ENCODE measurements at regions not wholly inside any gene's neighbourhood (a gene's known extent, or its start where the extent isn't known, plus 50 kb on each side); places are given as distances from the start of the nearest gene placed in this dataset.

DNA sequence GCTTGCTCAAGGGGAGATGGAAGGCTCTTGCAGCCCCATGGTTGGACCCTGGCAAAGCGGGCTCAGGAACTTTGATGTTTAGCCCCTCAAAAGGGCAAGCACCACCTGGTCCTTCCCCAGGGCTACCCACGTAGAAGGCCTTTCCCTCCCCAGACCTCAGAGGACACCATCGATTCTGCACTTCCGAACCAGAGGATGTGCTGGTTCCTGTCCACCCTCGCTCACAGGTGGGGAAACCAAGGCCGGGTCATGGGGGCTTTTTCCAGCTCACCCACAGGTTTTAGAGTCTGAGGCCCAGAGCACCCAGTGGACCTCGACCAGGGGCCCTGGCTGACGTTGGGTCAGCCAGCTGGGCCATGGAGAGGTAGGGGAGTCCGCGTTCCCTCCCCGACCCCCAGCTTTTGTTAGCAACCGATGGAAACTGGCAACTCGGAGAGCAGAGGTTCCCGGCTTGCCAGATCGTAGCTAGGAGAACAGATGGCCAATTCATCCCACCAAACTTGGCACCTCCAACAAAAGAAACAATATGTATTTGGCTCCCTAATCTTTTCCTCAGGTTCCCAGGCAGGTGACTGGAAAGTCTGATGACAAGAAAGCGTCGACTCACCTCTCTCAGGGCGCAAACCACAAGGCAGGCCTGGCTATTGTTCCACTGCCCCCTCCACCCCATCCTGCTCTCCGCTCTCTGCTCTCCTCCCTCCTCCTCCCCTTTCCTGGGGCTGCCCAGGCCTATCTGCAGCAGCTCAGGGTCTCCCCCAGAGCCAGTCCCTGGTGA lies 167.6 kb upstream of the SMIM23 start:
- no peak for DNase-seq (ENCODE audit: low spot score)
- ChIA-PET POLR2A (ENCODE audit: low non-redundant PET) (no interaction called here), CTCF (interaction anchor here (0.6 to 1.7 kb wide), 3 partner anchors 128 to 193 kb away, joined by 3 read pairs; no protein-coding TSS in a partner anchor)
- TF ChIP-seq, protein P1, sequence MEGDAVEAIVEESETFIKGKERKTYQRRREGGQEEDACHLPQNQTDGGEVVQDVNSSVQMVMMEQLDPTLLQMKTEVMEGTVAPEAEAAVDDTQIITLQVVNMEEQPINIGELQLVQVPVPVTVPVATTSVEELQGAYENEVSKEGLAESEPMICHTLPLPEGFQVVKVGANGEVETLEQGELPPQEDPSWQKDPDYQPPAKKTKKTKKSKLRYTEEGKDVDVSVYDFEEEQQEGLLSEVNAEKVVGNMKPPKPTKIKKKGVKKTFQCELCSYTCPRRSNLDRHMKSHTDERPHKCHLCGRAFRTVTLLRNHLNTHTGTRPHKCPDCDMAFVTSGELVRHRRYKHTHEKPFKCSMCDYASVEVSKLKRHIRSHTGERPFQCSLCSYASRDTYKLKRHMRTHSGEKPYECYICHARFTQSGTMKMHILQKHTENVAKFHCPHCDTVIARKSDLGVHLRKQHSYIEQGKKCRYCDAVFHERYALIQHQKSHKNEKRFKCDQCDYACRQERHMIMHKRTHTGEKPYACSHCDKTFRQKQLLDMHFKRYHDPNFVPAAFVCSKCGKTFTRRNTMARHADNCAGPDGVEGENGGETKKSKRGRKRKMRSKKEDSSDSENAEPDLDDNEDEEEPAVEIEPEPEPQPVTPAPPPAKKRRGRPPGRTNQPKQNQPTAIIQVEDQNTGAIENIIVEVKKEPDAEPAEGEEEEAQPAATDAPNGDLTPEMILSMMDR (conservative IDR thresholded peaks at IDR 0.05; ENCODE audit: low read depth): no peak
- no peak overlapping the region for H3K27ac ChIP-seq

DNA sequence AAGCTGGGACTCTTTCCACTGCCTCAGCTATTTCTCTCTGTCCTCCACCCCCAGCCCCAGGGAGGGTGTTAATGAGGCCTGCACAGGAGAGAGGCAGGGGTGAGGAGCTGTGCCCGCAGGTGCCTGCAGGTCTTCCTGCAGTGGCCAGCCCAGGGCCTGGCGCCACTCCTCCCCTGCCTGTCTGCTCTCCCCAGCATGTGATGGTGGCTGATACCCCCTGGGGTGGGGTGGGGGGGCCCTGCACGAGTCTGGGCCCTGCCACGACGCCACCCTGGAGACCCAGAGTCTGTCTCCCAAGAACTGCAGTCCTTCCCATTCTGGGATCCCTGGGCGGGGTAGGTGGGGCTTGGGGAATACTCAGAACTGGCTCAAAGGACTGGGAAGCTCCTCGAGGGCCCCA lies 166.4 kb upstream of the SMIM23 start:
- ChIA-PET CTCF (interaction anchor here (1.2 kb wide), 1 partner anchor 11 kb away, joined by 9 read pairs; no protein-coding TSS in a partner anchor), POLR2A (ENCODE audit: low non-redundant PET) (no interaction called here)
- H3K27ac ChIP-seq: no peak overlapping the region
- no peak for DNase-seq (ENCODE audit: low spot score)
- TF ChIP-seq, protein P1 (conservative IDR thresholded peaks at IDR 0.05; ENCODE audit: low read depth): no peak

DNA sequence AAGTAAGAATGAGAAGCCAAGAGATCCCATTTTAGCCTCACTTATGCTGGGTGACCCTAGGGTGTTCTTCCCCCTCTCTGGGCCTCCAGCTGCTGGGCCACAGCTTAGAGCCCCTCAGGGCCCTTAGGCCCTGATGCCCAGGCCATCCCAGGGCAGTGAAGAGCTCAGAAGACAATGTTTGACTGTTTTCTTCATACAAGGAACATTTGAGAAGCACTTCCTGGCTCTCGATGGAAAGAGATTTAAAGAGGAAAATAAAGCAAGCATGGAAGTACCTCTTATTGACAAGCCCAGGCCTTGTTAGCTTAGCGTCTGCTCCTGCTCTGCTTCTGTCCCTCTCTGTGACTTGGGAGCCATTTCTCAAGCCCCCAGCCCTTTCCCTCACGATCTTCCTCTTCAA lies 165.9 kb upstream of the SMIM23 start:
- H3K27ac ChIP-seq: no peak overlapping the region
- CTCF ChIA-PET: interaction anchor here (0.6 to 1.2 kb wide), 2 partner anchors 9 to 10 kb away, joined by 3 to 9 read pairs; no protein-coding TSS in a partner anchor
- POLR2A ChIA-PET (ENCODE audit: low non-redundant PET): no interaction called here
- DNase-seq (ENCODE audit: low spot score): no peak
- TF ChIP-seq, protein P1 (conservative IDR thresholded peaks at IDR 0.05; ENCODE audit: low read depth): no peak

DNA sequence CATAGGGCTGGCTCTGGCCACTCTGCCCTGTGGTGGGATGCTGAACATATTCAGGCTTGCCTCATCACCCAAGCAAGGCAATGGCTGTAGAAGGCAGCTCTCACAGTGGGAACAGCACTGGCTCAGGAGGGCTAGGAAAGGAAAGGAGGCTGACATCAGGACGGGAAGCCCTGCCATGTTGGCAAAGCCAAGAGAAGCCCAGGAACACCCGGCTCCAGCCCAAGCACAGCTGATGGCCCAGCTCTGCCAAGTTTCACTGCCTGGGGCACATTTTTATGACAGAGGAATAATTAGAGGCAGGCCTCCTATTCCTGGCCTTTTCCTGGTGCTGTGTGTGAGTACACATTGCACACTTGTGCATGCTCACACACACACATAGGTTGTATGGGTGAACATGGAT lies 163.6 kb upstream of the SMIM23 start:
- DNase-seq (ENCODE audit: low spot score): no peak
- ChIA-PET CTCF (interaction anchor here (0.6 kb wide), 1 partner anchor 155 kb away, joined by 7 read pairs; no protein-coding TSS in a partner anchor), POLR2A (ENCODE audit: low non-redundant PET) (no interaction called here)
- TF ChIP-seq, protein P1 (conservative IDR thresholded peaks at IDR 0.05; ENCODE audit: low read depth): no peak
- H3K27ac ChIP-seq: no peak overlapping the region

DNA sequence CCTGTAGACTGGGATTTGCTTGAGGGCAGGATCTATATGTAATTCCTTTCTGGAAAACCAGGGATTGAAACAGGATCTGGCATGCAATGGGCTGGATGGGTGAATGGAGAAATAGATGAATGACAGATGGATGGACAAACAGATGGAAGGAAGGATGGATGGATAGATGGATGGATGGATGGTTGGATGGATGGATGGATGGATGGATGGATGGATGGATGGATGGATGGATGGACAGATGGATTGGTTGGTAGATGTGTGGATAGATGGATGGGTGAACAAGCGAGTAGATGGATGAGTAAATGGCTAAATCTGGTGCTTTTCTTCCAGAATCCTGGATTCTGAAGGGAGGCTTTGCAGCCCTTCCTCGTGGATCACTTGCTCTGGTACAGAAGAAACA lies 162.5 kb upstream of the SMIM23 start:
- H3K27ac ChIP-seq: no peak overlapping the region
- ChIA-PET CTCF (interaction anchor here (0.6 kb wide), 1 partner anchor 210 kb away, joined by 4 read pairs; no protein-coding TSS in a partner anchor), POLR2A (ENCODE audit: low non-redundant PET) (no interaction called here)
- DNase-seq (ENCODE audit: low spot score): no peak
- TF ChIP-seq, protein P1 (conservative IDR thresholded peaks at IDR 0.05; ENCODE audit: low read depth): no peak

DNA sequence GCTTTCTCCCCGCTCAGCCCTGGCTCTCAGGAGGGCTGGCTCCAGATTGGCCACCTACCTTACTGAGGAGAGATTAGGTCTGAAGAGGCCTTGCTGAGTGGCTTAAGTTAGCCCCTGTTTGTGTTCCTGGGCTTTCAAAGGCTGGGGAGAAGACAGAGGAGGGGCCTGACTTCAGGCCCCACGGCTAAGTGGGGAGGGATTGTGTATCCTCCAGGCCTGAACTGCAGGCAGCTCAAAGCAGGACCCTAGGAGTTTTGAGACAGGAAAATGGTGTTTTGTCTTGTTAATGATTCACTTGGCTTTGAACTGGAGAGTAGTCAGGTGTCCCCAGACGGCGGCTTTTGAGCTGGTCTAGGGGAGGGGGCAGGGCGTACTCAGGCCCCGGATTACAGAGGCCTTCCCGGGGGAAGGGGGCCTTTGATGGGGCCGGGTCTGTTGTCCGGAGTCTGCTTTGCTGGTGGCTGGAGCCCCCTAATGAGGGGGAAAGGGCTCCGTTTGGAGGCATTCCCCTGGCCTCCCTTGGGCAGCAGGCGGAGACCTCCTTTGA lies 162.0 kb upstream of the SMIM23 start:
- ChIA-PET CTCF (interaction anchor here (0.6 kb wide), 2 partner anchors 209 to 289 kb away, joined by 3 to 4 read pairs; no protein-coding TSS in a partner anchor), POLR2A (ENCODE audit: low non-redundant PET) (no interaction called here)
- DNase-seq (ENCODE audit: low spot score): no peak

More for the DNA sequence above, 162.0 kb upstream of the SMIM23 start:
- TF ChIP-seq, protein P1 (conservative IDR thresholded peaks at IDR 0.05; ENCODE audit: low read depth): no peak
- no peak overlapping the region for H3K27ac ChIP-seq
